ENCODE measurements at regions not wholly inside any gene's neighbourhood (a gene's known extent, or its start where the extent isn't known, plus 50 kb on each side); places are given as distances from the start of the nearest gene placed in this dataset.
"Not testable (repeated sequence)": the region's sequence is repeated elsewhere in the genome, so short reads cannot be mapped to it uniquely, and the experiment has no call there.

DNA sequence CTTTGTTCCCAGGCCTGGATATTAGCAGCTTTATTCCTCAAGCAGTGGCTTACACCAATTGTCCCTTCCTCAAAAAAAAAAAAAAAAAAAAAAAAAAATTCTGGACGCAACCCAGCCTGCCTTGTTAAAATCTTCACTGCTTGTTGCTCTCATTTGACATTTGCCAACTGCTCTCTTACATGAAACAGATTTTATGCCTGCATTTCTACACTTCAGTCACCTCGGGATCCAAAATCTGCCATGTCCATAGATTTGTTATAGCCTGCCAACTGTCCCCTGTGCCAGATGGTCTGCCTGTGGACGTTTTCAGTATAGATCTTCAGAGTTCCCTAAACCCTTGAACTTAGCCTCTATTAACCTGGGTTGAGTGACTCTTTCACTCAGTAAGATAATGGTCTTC lies 651.5 kb downstream of the FSCB start:
- no peak for DNase-seq (ENCODE audit: low spot score)

DNA sequence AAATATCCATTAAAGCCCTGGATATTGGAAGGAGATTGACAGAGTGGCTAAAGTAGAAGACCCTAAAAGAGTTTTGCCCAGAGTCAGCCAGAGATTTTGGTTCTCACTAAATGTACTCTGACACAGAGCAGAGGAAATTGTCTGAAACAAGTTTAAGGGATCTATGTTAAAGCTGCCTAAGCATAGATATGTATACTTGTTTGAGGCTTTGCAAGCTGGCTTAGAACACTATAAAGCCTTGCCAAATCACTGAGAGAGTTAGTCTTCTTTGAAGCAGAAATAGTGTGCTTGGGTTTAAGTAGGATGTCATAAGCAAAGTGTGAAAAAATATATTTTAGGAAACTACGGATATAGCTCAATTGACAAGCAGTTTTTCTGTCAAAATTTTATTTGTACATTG lies 653.5 kb downstream of the FSCB start:
- no peak for DNase-seq (ENCODE audit: low spot score)

DNA sequence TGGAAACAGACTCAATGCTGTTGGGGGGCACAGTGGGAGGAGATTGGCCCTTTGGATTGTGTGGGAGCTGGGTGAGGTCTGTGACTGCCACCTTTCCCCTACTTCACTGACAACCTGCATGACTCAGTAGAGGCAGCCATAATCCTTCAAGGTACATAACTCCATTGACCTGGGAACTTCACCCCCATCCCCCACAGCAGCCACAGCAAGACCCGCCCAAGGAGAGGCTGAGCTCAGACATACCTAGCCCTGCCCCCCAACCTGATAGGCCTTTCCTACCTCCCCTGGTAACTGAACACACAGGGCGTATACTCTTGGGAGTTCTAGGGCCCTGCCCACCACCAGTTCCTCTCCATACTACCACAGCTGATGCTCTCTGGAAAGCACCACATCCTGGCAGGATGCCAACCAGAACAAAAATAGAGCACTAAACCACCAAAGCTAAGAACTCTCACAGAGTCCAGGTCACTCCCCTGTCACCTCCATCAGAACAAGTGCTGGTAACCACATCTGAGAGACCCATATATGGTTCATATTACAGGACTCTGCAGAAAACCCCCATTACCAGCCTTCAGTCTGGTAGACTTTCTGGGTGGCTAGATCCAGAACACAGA lies 703.9 kb downstream of the FSCB start:
- no peak for DNase-seq (ENCODE audit: low spot score)

DNA sequence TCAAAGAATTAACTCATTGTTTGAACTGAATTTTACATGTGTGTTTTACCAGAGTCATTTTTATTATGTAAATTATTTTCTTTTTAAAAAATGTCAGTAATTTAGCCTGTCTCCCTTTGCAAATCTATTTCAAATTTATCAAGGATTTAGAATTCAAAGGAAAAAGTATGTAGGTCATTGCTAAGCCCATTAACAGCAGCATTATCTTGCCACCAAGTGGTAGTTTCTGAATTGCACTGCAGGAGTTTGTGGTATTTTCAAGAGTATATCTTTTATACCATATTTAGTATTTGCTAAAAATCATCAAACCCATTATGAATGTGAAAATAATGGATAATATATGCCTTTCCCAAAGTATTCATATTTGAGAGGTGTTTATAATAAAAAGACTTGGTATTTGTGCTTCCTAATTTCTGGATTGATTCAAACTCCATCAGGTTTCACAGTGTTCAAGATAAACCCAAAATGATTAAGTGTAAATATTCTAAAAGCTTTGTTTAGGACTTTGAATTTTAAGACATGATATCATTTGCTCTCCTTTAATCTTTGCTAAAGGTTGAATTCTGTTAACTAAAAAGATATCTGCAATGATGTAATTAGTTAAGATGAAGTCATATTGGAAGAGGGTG lies 711.4 kb downstream of the FSCB start:
- no peak for DNase-seq (ENCODE audit: low spot score)

DNA sequence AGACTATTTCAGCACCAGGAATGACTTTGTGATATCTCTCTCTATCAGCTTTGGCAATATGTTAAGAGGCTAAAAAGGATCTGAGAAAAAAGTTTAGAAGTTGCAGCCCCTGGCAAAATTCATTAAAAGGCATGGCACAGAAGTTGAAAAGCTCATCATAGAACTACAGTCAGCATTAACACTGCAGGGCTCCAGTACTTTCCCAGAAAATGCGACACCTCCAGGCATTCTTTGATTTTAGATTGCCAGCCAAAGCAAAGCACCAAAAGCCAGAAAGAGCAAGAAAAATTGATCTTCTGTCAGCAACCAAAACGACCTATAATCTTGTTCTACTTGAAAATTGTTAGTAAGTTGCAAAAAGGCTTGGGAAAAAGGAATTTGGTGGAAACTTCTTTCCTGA lies 713.5 kb downstream of the FSCB start:
- no peak for DNase-seq (ENCODE audit: low spot score)

DNA sequence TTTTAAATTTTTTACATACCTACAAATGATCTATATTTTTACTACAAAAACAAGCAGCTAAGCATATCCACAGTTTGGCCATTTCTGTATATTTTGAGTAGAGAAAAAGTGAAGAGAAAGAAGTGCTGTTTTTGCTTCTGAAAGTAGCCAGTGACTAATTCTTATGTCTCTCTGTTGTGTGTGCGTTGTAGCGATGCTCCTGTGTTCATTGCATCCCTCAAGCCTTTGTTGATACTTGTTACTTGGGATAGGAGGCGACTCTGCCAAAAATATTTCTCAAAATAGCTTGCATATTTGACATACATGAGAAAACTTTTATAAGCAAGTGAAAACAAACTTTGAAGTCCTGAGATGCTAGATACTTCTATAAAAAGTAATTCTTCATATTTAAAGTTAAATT lies 714.1 kb downstream of the FSCB start:
- no peak for DNase-seq (ENCODE audit: low spot score)

DNA sequence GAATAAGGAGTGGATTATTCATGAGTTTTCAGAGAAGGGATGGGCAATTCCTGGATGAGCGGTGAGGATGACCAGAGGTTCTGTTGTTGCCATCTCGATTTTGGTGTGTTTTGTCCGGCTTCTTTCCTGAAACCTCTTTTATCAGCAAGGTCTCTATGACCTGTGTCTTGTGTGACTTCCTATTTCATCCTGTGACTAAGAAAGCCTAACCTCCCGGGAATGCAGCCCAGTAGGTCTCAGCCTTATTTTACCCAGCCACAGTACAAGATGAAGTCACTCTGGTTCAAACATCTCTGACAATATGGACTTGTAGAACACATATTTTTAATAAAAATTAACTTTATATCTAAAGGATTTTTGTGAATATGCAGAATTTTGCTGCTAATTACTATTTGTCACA lies 716.4 kb downstream of the FSCB start:
- DNase-seq (ENCODE audit: low spot score) = no peak

DNA sequence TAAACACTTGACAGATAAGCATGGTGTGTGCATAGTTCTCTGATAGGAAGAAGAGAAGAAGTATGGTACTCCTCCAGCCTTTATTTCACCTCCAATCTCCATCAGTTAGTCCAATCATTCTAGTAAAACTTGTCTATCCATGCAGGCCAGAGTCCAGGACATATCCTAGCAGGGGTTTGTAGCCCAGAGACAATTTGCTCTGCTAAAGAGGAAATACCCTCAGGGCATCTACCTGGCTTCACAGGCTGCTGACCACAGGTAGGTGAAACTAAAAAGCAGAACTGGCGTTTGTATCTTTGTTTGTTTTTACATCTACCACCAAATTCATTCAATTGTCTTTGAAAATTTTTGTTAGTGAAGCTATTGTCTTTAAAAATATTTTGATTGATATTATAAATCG lies 717.6 kb downstream of the FSCB start:
- DNase-seq (ENCODE audit: low spot score) = no peak

DNA sequence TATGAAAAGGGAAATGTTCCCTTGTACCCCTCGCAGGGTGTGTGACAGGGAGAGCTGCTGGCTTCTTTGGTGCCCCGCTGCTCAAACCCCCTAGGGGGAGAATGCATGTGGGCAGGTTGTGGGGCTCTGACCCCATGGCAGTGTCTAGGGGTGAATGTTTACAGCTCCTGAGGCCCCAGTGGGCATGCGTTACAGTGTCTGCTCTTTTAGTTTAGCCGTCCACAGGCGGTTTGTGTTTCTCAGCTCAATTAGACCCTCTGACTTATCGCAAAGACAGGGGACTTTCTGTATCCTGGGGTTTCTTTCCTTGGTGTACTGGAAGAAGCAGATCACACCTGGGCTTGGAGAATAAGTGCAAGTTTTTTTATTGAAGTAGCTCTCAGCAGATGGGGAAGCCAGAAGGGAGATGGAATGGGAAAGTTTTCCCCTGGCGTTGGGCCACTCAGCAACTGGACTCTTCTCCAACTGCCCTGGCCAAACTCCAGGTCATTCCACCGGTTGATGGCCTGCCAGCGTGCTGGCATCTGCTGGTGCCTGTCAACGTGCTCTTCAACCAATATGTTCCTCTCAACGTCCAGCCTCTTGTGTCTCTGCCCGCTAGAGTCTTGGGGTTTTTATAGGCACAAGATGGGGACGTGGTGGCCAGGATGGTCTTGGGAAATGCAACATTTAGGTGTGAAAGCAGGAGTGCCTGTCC lies 720.9 kb downstream of the FSCB start:
- no peak for DNase-seq (ENCODE audit: low spot score)

DNA sequence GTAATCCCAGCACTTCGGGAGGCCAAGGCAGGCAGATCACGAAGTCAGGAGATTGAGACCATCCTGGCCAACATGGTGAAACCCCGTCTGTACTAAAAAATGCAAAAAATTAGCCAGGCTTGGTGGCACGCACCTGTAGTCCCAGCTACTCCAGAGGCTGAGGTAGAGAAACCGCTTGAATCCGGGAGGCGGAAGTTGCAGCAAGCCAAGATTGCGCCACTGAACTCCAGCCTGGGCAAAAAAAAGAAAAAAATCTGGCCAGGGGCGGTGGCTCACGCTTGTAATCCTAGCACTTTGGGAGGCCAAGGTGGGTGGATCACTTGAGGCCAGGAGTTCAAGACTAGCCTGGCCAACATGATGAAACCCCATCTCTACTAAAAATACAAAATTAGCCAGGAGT lies 722.7 kb downstream of the FSCB start:
- not testable (repeated sequence) for DNase-seq (ENCODE audit: low spot score)

DNA sequence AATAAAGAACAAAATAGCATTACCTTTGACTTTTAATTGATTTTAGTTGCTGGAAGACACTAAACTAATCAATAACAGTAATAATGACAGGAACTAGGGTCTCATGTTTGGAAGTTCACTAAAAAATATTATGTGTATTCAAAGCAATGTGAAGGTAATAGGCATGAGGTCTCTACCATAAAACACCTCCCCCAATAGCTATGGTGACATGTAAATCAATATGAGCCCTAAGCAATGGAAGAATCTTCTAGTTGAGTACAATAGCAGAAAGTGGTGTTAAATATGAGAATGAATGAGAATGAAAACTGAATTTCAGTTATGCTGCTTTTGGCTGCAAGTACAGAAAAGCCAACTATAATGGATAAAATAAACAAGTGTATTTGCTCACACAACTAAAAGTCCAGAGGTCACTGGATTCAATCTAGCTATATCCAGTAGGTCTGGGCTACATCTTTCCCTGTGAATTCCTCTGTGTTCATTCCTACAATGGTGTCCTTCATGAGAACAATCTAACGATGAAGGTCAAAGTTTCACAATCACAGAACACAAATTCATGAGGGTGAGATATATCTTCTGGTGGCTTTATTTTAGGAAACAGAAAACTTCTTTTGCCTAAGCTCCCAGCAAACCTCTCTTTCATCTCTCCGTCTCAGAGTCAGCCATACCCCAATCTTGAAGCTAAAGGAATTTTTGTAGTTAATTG lies 728.0 kb downstream of the FSCB start:
- peak; percentile 11 for DNase-seq (ENCODE audit: low spot score)

DNA sequence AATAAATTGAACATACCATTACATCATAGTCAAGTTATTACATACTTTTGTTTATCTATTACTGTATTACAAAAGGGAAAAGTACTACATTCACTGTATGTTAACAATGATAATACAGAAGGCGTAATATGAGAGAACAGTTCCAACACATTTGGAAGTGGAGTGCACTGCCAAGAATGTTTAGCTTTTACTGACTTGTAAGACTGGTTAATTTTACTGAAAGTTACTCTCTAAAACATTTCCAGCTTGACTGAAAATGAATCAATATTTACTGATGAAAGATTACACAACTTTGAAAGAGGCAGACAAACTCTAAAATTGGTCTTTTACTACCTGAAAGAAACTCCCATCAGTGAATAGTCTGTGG lies 728.5 kb downstream of the FSCB start:
- no peak for DNase-seq (ENCODE audit: low spot score)

DNA sequence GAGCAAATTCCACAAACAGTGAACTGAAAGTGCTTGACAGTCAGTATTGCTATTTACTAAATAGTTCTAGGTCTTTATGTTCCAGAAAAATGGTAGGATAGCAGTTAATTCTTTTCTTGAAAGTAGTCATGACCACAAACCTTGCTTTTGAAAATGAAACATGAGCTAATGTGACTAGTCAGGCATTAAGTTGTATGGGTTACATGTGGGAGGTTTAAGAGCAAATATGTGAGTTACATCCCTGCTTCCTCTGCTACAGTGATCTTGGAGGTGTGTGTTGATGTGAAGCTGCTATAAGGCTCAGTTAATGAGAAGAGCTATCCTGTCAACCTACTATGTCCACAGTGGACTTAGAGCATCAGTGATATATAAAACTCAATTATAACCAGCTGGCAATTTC lies 741.6 kb downstream of the FSCB start:
- no peak for DNase-seq (ENCODE audit: low spot score)

DNA sequence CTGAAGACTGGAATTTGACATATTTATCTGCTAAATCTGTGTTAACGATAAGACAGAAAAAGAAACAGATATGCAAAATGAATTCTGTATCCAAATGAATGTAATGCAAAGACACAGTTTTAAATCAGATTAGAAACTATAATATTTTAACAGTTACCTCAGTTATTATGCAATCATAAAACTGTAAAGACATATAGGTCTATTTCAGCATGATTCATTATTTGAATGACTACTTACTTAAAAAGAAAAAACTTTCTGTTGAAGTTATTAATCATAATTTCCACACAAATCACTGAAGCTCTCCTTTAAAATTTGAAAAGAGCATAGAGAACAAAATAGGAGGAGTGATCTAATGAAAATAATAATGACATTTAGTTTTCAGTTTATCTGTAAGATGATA lies 742.6 kb downstream of the FSCB start:
- no peak for DNase-seq (ENCODE audit: low spot score)

DNA sequence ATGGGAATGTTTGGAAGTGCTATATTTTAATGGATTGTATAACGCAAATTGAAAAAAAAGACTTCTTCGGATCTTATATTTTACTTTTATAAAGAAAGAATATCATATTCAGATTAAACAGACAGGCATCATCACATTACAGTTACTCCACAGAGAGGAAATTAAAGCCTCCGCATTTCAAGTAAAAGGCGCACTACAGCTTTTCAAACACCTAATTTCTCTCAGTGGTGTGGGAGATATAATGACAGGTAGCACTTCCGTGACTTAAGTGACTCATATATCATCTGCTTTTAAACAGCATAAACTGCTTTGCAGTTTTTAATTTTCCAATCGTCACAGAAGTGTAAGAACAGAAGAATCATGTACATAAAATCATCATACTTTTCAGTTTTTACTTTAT lies 751.4 kb downstream of the FSCB start:
- no peak for DNase-seq (ENCODE audit: low spot score)

DNA sequence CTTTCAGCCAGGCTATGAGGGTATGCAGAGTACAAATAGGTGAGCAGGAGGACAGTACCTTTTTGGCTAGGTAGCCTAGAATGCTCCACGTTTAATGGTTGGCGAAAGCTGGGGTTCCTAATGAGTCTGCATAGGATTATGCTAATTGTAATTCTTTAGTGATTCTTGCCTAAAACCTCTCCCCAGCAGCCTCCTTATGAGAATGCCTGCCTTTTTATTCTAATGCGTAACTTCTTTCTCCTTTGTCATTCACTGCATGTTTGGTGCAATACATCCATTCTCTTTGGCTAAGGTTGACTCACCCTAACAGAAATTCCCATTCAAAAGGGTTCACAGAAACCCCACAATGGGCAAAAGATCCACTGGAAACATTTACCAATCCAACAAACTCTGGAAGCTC lies 752.2 kb downstream of the FSCB start:
- DNase-seq (ENCODE audit: low spot score) = no peak

DNA sequence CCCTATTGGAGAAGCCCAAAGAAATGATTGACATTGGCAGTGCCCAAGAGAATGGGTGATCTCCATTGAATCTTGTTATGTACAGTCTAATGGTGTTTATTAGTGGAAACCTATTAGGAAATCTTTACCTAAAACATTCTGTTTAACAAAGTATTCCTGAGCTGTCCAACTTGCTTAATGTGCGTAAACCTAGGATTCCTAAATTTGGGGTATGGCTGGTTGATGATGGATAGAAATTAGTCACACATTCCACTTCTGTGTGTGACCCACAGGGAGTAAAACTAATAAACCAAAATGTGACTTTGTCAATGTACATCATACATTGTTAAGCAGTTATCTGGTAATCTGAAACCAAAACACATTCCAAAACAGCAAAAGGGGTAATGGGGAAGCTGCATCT lies 761.3 kb downstream of the FSCB start:
- DNase-seq (ENCODE audit: low spot score) = no peak

DNA sequence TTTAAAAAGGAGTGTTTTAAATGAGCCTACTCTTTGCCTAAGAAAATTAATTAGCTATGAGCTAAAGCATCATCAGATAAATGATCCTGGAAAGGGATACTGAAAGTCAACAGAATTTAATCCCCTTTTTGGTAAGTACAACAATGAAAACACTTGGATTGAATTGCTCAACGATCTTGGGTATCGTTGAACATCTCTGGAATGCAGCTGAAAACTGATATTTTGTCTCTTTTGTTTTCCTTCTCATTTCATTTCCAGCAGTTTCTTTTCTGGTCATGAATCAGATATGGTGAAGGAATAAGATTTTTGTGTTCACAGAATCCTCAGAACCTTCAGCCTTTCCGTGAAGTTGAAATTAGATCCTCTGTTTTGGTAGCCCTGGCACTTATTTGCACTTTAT lies 771.2 kb downstream of the FSCB start:
- DNase-seq (ENCODE audit: low spot score) = no peak

DNA sequence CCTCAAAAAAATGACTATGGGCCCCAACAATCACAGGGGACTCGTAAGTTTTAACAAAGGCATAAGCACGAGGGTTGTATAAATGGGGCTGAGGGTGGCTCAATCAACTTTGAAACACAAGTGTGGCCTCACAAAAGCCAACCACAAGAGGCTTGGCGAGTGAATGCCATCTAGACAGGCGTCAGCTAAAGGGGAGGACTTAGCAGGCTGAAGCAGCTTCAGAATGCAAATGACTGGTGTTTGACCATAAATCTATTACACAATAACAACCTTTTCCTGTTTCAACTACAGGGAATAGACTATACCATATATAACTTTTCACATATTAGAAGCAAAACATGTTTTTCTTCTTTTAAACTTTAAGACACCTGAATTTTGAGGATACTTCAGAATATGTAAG lies 777.9 kb downstream of the FSCB start:
- DNase-seq (ENCODE audit: low spot score) = no peak

DNA sequence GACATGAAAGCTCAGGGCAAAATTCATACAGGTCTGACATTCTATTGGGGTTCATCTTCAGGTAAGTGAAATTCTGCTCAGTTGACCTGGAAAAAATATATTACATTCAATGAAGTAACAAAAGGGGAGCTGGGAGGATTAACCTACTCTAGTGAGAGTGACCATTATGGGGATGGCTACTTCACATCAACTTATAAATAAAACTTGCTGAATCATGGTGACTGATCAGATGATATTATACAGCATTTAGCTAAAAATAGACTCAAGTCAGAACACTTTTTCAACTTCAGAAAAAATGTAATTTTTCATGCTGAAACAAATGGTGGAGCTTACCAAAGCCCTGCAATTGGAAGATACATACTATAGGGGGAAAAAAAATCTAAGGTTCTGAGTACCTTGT lies 800.2 kb downstream of the FSCB start:
- no peak for DNase-seq (ENCODE audit: low spot score)

DNA sequence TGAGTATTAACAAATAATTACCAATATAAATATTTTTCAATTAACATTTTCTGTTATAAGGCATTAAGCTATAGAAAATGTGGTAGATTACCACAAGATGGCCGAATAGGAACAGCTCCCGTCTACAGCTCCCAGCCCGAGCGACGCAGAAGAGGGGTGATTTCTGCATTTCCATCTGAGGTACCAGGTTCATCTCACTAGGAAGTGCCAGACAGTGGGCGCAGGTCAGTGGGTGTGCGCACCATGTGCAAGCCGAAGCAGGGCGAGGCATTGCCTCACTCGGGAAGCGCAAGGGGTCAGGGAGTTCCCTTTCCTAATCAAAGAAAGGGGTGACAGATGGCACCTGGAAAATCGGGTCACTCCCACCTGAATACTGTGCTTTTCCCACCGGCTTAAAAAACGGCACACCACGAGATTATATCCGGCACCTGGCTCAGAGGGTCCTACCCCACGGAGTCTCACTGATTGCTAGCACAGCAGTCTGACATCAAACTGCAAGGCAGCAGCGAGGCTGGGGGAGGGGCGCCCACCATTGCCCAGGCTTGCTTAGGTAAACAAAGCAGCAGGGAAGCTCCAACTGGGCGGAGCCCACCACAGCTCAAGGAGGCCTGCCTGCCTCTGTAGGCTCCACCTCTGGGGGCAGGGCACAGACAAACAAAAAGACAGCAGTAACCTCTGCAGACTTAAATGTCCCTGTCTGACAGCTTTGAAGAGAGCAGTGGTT lies 808.4 kb downstream of the FSCB start:
- not testable (repeated sequence) for DNase-seq (ENCODE audit: low spot score)

DNA sequence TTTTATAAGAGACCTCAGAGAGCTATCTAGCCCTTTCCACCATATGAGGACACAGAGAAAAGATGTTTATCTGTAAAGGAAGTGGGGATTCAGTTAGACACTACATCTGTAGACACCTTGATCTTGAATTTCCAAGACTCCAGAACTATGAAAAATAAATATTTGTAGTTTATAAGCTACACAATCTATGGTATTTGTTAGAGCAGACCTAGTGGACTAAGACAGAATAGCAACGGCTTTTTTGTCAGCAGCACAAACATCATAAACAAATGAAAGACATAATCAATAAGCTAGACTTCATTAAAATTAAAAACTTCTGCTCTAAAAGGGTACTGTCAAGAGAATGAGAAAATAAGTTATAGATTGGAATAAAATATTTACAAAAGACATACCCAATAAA lies 810.1 kb downstream of the FSCB start:
- no peak for DNase-seq (ENCODE audit: low spot score)

DNA sequence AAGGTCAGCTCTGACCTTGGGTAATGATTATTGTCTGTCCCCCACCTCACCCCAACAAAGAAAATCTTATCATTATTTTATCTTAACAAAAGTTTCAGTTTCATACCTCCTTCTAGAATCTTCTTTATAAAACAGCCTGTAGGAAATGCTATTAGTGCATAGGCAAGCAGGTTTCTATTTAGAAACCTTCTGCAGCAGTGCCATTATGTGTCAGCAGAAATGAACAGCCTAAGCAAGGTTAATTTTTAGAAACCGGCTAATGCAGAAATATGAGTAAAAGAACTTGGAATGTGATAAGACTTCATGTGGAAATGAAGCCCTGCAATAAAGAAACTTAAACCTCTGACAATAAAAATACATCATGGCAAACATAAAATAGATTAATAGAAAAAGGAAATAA lies 814.4 kb downstream of the FSCB start:
- DNase-seq (ENCODE audit: low spot score) = no peak
